C4-2B (cell line): ENCODE measurements at regions not wholly inside any gene's neighbourhood (a gene's known extent, or its start where the extent isn't known, plus 50 kb on each side); places are given as distances from the start of the nearest gene placed in this dataset.

ENCODE experiments used
- CTCF ChIP-seq: fragments of 450-650 bp; conservative IDR thresholded peaks from 2 replicates; pipeline ENCODE4 v1.5.1; 2017; ENCODE audit warnings: mild to moderate bottlenecking
- ZFX ChIP-seq: fragments of 450-650 bp; IDR thresholded peaks from 2 replicates; pipeline ENCODE4 v1.6.1; 2017

GRCh38 chr3:147793841-147794240 is 384.7 kb downstream of the ZIC1 start:
- TF ChIP-seq CTCF (no peak), ZFX (no peak)
